Subcutaneous abdominal adipose tissue (tissue), 5 donors: ENCODE measurements at regions not wholly inside any gene's neighbourhood (a gene's known extent, or its start where the extent isn't known, plus 50 kb on each side); places are given as distances from the start of the nearest gene placed in this dataset.
"Not testable (repeated sequence)": the region's sequence is repeated elsewhere in the genome, so short reads cannot be mapped to it uniquely, and the experiment has no call there.

Experiments
- H3K27ac ChIP-seq: one replicate; pipeline ENCODE4 v1.7.0; 2013; ENCODE audit warnings: low read depth, mild to moderate bottlenecking, inconsistent platforms, low read length, moderate library complexity
- H3K27me3 ChIP-seq, 5 donors: one replicate each; pipeline ENCODE4 v1.7.0; 2013; ENCODE audit warnings: low read length in 5 of 5, inconsistent platforms in 1 of 5; ENCODE audit not compliant: control insufficient read depth in 5 of 5, insufficient read depth in 4 of 5
- H3K36me3 ChIP-seq, 5 donors: one replicate each; pipeline ENCODE4 v1.7.0; 2013; ENCODE audit warnings: low read length in 5 of 5; ENCODE audit not compliant: control insufficient read depth in 5 of 5, insufficient read depth in 5 of 5
- H3K4me1 ChIP-seq, 5 donors: one replicate each; pipeline ENCODE4 v1.7.0; 2013; ENCODE audit warnings: low read length in 5 of 5, mild to moderate bottlenecking in 3 of 5, moderate library complexity in 1 of 5; ENCODE audit not compliant: control insufficient read depth in 5 of 5, insufficient read depth in 5 of 5
- H3K4me3 ChIP-seq, 5 donors: one replicate each; pipeline ENCODE4 v1.7.0; 2013; ENCODE audit warnings: low read length in 5 of 5, low read depth in 1 of 5
- H3K9ac ChIP-seq, 5 donors: one replicate each; pipeline ENCODE4 v1.7.0; 2013; ENCODE audit warnings: low read length in 5 of 5, mild to moderate bottlenecking in 4 of 5, moderate library complexity in 3 of 5
- H3K9me3 ChIP-seq, 5 donors: one replicate each; pipeline ENCODE4 v1.7.0; 2013; ENCODE audit warnings: low read length in 5 of 5; ENCODE audit not compliant: control insufficient read depth in 5 of 5
- donor health status: healthy.
- donor health status: healthy.
- donor health status: healthy.
- donor health status: healthy.
- donor health status: healthy.

DNA sequence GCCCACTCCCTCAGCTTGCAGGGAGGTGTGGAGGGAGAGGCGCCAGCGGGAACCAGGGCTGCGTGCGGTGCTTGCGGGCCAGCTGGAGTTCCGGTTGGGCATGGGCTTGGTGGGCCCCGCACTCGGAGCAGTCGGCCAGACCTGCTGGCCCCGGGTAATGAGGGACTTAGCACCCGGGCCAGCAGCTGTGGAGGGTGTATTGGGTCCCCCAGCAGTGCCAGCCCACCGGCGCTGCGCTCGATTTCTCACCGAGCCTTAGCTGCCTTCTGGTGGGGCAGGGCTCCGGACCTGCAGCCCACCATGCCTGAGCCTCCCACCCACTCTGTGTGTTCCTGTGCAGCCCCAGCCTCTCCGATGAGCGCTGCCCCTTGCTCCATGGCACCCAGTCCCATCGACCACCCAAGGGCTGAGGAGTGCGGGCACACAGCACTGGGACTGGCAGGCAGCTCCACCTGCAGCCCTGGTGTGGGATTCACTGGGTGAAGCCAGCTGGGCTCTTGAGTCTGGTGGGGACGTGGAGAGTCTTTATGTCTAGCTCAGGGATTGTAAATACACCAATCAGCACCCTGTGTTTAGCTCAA is 254.0 kb downstream of the DSC3 start:
- H3K27me3 ChIP-seq, H3K9ac ChIP-seq, H3K4me3 ChIP-seq, H3K9me3 ChIP-seq, H3K4me1 ChIP-seq, H3K27ac ChIP-seq, H3K36me3 ChIP-seq: not testable (repeated sequence)

DNA sequence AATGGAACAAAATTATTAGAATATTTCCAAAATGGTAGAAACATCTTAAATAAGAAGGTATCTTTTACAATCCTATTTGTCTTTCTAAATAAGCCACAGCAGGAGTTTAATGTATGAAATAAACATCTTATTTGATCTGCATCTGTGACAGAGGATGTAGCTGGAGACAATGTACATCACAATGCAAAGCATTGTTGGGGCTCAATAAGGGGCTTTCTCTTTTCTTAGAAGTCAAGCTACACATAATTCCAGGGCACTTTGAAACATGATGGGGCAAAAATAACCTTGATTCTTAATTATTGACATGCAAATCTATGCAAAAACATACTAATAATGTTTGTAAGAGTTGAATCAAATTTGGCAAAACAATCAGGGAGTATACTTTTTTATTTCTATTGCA is 255.1 kb downstream of the DSC3 start:
- Histone ChIP-seq H3K4me1 (no peaks in the 10 kb centered on the region), H3K27me3 (no peaks in the 10 kb centered on the region), H3K9ac (no peak overlapping the region), H3K4me3 (no peak overlapping the region), H3K36me3 (no peaks in the 10 kb centered on the region), H3K9me3 (peaks cover 0 to 4% (median 3%) of the 10 kb centered on the region in 5 donors), H3K27ac (no peak overlapping the region)

DNA sequence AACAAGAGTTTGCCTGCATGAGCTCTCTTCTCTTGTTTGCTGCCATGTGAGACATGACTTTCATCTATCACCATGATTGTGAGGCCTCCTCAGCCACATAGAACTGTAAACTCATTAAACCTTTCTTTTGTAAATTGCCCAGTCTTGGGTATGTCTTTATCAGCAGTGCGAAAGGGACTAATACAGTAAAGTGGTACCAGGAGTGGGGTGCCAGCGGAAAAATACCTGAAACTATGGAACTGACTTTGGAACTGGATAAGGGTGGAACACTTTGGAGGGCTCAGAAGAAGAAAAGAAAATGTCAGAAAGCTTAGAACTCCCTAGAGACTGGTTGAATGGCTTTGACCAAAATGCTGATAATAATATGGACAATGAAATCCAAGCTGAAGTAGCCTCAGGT is 260.9 kb downstream of the DSC3 start:
- Histone ChIP-seq H3K27ac (no peak overlapping the region), H3K9ac (no peak overlapping the region), H3K4me1 (no peaks in the 10 kb centered on the region), H3K9me3 (peaks cover 0 to 20% (median 13%) of the 10 kb centered on the region in 5 donors), H3K27me3 (no peaks in the 10 kb centered on the region), H3K36me3 (no peaks in the 10 kb centered on the region), H3K4me3 (no peak overlapping the region)

DNA sequence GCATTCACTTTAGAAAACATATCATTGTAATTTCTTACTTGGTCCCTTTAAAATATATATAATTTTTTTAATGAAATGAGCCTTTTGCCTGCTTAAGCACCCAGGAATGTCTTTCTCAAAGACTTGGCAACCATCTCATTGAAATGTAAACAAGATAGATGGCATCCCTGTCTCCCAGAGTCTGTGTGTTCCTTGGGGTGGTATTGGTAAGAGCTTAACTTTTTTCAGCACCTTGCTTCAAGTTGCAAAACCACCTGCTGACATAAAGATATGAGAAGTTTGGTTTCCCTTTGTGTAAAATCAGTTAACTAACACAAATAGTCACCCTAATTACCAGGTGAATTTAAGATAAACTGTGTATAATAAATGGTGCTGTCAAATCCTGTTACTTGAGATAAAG is 266.9 kb downstream of the DSC3 start:
- Histone ChIP-seq H3K4me3 (no peak overlapping the region), H3K9me3 (peaks cover 0 to 5% (median under 1%) of the 10 kb centered on the region in 5 donors)

DNA sequence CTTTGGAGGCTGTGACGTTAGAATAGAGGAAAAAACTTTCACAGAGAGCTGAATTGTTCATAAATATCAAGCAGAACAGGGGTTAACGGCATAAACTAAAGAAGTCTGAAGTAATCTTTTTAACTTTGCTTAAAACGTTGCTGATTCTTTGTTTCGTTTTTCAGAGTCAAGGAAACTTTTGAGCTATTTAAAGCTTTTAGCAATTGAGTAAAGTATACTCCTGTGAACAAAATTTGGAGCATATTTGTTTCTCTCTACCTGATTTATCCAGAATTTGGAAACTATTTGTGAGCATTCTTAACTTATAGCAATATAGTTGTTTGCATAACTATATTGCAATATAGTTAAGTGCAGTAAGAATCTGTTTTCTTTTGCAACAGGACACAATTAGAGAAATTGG is 270.4 kb downstream of the DSC3 start:
- H3K36me3 ChIP-seq, H3K4me1 ChIP-seq: not testable (repeated sequence)

More for the DNA sequence above, 266.9 kb downstream of the DSC3 start:
- Histone ChIP-seq H3K36me3 (no peaks in the 10 kb centered on the region), H3K4me1 (no peaks in the 10 kb centered on the region), H3K27me3 (no peaks in the 10 kb centered on the region), H3K9ac (no peak overlapping the region), H3K27ac (no peak overlapping the region)

DNA sequence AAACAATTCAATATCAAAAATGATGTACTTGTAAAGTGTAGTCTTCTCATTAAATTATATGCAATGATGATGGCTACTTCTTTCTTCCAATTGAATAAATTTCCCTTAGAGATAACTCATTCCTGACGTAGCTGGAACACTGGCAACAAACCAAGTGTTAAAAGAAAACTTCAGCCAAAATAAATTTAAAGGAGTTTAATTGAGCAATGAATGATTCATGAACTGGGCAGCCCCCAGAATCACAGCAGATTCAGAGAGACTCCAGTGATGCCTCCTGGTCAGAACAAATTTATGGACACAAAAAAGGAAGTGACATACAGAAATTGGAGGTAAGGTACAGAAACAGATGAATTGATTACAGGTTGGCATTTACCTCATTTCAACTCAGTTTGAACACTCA is 276.5 kb downstream of the DSC3 start:
- Histone ChIP-seq H3K27me3 (no peaks in the 10 kb centered on the region), H3K4me3 (no peak overlapping the region), H3K27ac (no peak overlapping the region), H3K36me3 (no peaks in the 10 kb centered on the region), H3K9me3 (peaks cover 0 to 5% (median 0%) of the 10 kb centered on the region in 5 donors), H3K9ac (no peak overlapping the region), H3K4me1 (no peaks in the 10 kb centered on the region)

More for the DNA sequence above, 270.4 kb downstream of the DSC3 start:
- H3K9me3 ChIP-seq, H3K4me3 ChIP-seq, H3K27me3 ChIP-seq, H3K27ac ChIP-seq, H3K9ac ChIP-seq: not testable (repeated sequence)

DNA sequence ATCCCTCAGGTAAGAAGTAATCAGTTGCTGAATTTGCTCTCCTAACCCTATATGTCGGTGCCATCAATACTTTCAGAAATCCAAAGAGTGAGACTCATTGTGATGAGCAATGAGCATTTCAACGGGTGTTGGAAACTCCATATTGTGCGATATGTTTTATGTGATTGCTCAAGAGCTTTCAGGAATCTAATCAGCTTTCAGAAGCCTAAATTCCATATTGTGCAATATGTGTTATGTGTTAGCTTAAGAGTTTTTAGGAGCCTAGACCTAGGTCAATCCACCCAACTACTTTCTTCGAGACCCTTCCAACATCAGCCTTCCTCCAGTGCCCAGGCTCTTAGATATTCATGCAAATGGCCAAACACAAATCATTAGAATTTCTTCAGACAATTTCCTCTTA is 277.3 kb downstream of the DSC3 start:
- no peak overlapping the region for H3K9ac ChIP-seq
- H3K27me3 ChIP-seq: no peaks in the 10 kb centered on the region
- H3K9me3 ChIP-seq: peaks cover 0 to 1% (median 0%) of the 10 kb centered on the region in 5 donors
- H3K4me1 ChIP-seq: no peaks in the 10 kb centered on the region
- no peak overlapping the region for H3K27ac ChIP-seq
- no peak overlapping the region for H3K4me3 ChIP-seq
- no peaks in the 10 kb centered on the region for H3K36me3 ChIP-seq

DNA sequence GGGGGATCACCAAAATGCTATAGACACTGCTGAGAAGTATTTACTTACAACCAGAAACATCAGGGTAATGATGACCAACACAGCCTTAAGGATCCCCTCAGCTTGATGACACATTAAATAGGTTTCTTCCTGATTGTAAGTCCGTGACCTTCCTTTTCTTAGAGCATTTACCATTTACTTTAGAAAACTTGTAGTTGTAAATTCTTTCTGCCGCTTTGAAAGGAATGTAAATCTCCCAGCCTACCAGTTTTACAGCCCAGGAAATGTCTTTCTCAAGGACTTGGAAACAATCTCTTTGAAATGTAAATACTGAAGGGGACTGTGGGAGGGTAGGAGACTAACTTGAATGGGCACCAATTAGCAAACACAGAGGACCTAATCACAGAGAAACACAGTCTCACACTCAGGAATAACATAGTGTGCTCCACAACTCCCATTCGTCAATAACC is 278.6 kb downstream of the DSC3 start:
- Histone ChIP-seq H3K4me3 (no peak overlapping the region), H3K9ac (no peak overlapping the region), H3K27ac (no peak overlapping the region), H3K36me3 (no peaks in the 10 kb centered on the region), H3K4me1 (no peaks in the 10 kb centered on the region), H3K9me3 (no peaks in the 10 kb centered on the region), H3K27me3 (no peaks in the 10 kb centered on the region)

DNA sequence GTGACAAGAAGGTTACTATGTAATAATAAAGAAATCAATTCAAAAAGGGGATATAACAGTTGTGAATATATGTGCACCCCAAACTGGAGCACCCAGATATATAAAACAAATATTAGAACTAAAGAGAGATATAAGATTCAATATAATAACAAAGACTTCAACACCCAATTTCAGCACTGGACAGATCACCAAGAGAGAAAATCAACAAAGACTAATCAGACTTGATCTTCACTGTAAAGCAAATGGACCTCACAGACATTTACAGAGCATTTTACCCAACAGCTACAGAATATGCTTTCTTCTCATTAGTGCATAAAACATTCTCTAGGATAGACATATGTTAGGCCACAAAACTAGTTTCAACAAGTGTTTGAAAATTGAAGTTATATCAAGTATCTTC is 287.7 kb downstream of the DSC3 start:
- Histone ChIP-seq H3K36me3 (no peaks in the 10 kb centered on the region), H3K4me3 (no peak overlapping the region), H3K27ac (no peak overlapping the region), H3K9ac (no peak overlapping the region), H3K4me1 (no peaks in the 10 kb centered on the region), H3K9me3 (peaks cover 0 to 10% (median 5%) of the 10 kb centered on the region in 5 donors), H3K27me3 (no peaks in the 10 kb centered on the region)

DNA sequence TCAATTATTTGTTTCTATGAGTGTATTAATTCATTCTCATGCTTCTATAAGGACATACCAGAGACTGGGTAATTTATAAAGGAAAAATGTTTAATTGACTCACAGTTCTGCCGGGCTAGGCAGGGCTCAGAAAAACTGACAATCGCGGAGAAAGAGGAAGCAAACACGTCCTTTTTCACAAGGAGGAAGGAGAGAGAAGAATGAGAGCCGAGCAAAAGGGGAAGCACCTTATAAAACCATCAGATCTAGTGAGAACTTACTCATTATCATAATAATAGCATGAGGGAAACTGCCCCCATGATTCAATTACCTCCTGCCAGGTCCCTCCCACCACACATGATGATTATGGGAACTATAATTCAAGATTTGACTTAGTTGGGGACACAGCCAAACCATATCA is 294.0 kb downstream of the DSC3 start:
- H3K36me3 ChIP-seq: no peaks in the 10 kb centered on the region
- H3K9ac ChIP-seq: no peak overlapping the region
- H3K4me1 ChIP-seq: no peaks in the 10 kb centered on the region
- H3K4me3 ChIP-seq: no peak overlapping the region
- no peaks in the 10 kb centered on the region for H3K27me3 ChIP-seq
- H3K9me3 ChIP-seq: peaks cover 0 to 8% (median 5%) of the 10 kb centered on the region in 5 donors
- H3K27ac ChIP-seq: no peak overlapping the region

DNA sequence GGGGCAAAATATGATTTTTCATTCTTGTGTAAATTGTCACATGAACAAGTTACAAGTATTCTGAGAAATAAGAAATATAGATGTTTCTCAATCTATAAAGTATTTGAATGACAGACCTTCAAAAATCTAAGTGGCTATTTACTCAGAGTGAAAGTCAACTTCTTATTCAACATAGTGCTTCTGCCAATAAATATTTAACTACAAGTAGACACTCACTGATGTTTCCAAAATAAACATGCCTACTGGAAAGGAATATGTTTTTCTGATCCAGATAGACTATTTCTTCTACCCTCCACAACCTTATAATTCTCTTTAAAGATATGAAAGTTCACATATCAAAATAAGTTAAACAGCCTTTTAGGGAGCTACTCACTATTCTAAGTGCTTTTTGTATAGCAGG is 296.3 kb downstream of the DSC3 start:
- no peaks in the 10 kb centered on the region for H3K27me3 ChIP-seq
- no peak overlapping the region for H3K27ac ChIP-seq
- no peak overlapping the region for H3K4me3 ChIP-seq
- H3K36me3 ChIP-seq: no peaks in the 10 kb centered on the region
- peaks cover 0 to 2% (median 0%) of the 10 kb centered on the region in 5 donors for H3K9me3 ChIP-seq
- no peak overlapping the region for H3K9ac ChIP-seq
- no peaks in the 10 kb centered on the region for H3K4me1 ChIP-seq
